Endothelial cell of umbilical vein (primary cell): ENCODE measurements at regions not wholly inside any gene's neighbourhood (a gene's known extent, or its start where the extent isn't known, plus 50 kb on each side); places are given as distances from the start of the nearest gene placed in this dataset.

Source experiments
- BruUV-seq: library from RNA; stranded (reverse); fragments of 400-500 nt; replicated peaks from 2 replicates; lab custom pipeline; 2021; lab: Mats Ljungman, UMichigan
- CTCF ChIA-PET: fragments of 300-600, 350-600 bp; sonication (Branson Sonifier 250); formaldehyde crosslinking; loops from one replicate; lab custom pipeline; 2021; ENCODE audit warnings: antibody characterized with exemption, inconsistent platforms; lab: Charles Lee
- POLR2A ChIA-PET: fragments of 300-600, 350-600 bp; sonication (Branson Sonifier 250); formaldehyde crosslinking; loops from one replicate; lab custom pipeline; 2021; ENCODE audit warnings: antibody characterized with exemption, inconsistent platforms; lab: Charles Lee
- DNase-seq: peaks from one replicate; pipeline ENCODE4 v3.0.0-alpha.2; 2011; ENCODE audit warnings: low read depth, low spot score
- FAIRE-seq: peaks from 2 replicates; lab custom pipeline; 2011; peaks lifted over from hg19 to GRCh38; lab: Jason Lieb, UNC
- H2AFZ ChIP-seq: 2 replicates; pipeline ENCODE4 v1.6.0; 2012; ENCODE audit warnings: low read depth, low read length, control low read depth, inconsistent platforms
- H3K27ac ChIP-seq: 2 replicates; pipeline ENCODE4 v1.5.1; 2011; ENCODE audit warnings: low read depth, mild to moderate bottlenecking, control low read depth, low read length, moderate library complexity; ENCODE audit not compliant: insufficient read depth
- H3K27me3 ChIP-seq, 2 experiments: 2 replicates each; pipeline versions ENCODE4 v1.6.0 to v1.6.1; 2011; ENCODE audit warnings: low read length in 2 of 2, mixed read lengths in 1 of 2; ENCODE audit not compliant: control insufficient read depth in 2 of 2, insufficient read depth in 2 of 2
- H3K36me3 ChIP-seq, 2 experiments: 2 replicates in 1 of 2; 3 replicates in 1 of 2; pipeline ENCODE4 v1.5.1; 2011; ENCODE audit warnings: low read length in 2 of 2, mild to moderate bottlenecking in 1 of 2, moderate library complexity in 1 of 2; ENCODE audit not compliant: control insufficient read depth in 2 of 2, insufficient read depth in 2 of 2; ENCODE audit errors: extremely low read depth in 1 of 2
- H3K4me1 ChIP-seq: 3 replicates; pipeline ENCODE4 v1.5.1; 2011; ENCODE audit warnings: mild to moderate bottlenecking, low read length; ENCODE audit not compliant: control insufficient read depth, insufficient read depth; ENCODE audit errors: extremely low read depth
- H3K4me2 ChIP-seq: 2 replicates; pipeline ENCODE4 v1.6.1; 2011; ENCODE audit warnings: low read length, control low read depth, mixed read lengths; ENCODE audit not compliant: insufficient read depth
- H3K4me3 ChIP-seq, 3 experiments: fragments of 200-600 bp in 1 of 3; sonication (generic), shearing (Covaris generic) in 1 of 3; replicated peaks in 1 of 3; 2 replicates each; pipeline ENCODE4 v1.5.1; 2011 to 2016; ENCODE audit warnings: control low read depth in 3 of 3, low read length in 3 of 3, mild to moderate bottlenecking in 2 of 3, inconsistent platforms in 1 of 3, low read depth in 1 of 3, moderate library complexity in 1 of 3; ENCODE audit not compliant: insufficient read depth in 1 of 3
- H3K79me2 ChIP-seq: 2 replicates; pipeline ENCODE4 v1.6.0; 2012; ENCODE audit warnings: low read length, inconsistent platforms; ENCODE audit not compliant: control insufficient read depth, insufficient read depth
- H3K9ac ChIP-seq: replicated peaks from 2 replicates; pipeline ENCODE3; 2011; ENCODE audit warnings: low read length, control low read depth; ENCODE audit not compliant: insufficient read depth; ENCODE audit errors: extremely low read depth
- H3K9me1 ChIP-seq: replicated peaks from 3 replicates; pipeline ENCODE4 v1.6.0; 2011; ENCODE audit warnings: mild to moderate bottlenecking, low read length; ENCODE audit not compliant: control insufficient read depth, insufficient read depth; ENCODE audit errors: extremely low read depth
- H3K9me3 ChIP-seq: replicated peaks from 2 replicates; pipeline ENCODE4 v1.5.1; 2012; ENCODE audit warnings: low read length, inconsistent platforms; ENCODE audit not compliant: control insufficient read depth, insufficient read depth
- H4K20me1 ChIP-seq: replicated peaks from 2 replicates; pipeline ENCODE3; 2011; ENCODE audit warnings: mild to moderate bottlenecking, low read length; ENCODE audit not compliant: control insufficient read depth, insufficient read depth; ENCODE audit errors: extremely low read depth
- CTCF ChIP-seq, 2 donors: IDR thresholded peaks; 1 replicate in 1 of 2; 2 replicates in 1 of 2; pipeline ENCODE4 v1.5.1; 2011; ENCODE audit warnings: low read length in 2 of 2, mild to moderate bottlenecking in 2 of 2, moderate library complexity in 2 of 2, control low read depth in 1 of 2, inconsistent platforms in 1 of 2, low read depth in 1 of 2; ENCODE audit not compliant: insufficient read depth in 1 of 2; ENCODE audit errors: extremely low read depth in 1 of 2
- EZH2 ChIP-seq: IDR thresholded peaks from 2 replicates; pipeline ENCODE4 v1.6.1; 2012; ENCODE audit warnings: borderline replicate concordance, low read depth, mild to moderate bottlenecking, moderate library complexity, low read length, inconsistent platforms; ENCODE audit not compliant: severe bottlenecking
- GATA2 ChIP-seq: IDR thresholded peaks from 2 replicates; pipeline ENCODE4 v1.7.0; 2011; ENCODE audit warnings: low read depth, mild to moderate bottlenecking, moderate library complexity, mixed read lengths, low read length; ENCODE audit not compliant: insufficient read length, insufficient read depth
- JUN ChIP-seq: IDR thresholded peaks from 2 replicates; pipeline ENCODE4 v1.6.1; 2011; ENCODE audit warnings: borderline replicate concordance, low read depth; ENCODE audit not compliant: insufficient read length, insufficient read depth
- MAX ChIP-seq: IDR thresholded peaks from 2 replicates; pipeline ENCODE4 v1.6.1; 2011; ENCODE audit not compliant: insufficient read depth, insufficient read length
- MYC ChIP-seq: IDR thresholded peaks from one replicate; pipeline ENCODE4 v1.6.1; 2011; ENCODE audit warnings: mild to moderate bottlenecking, low read depth, low read length
- POLR2A ChIP-seq: IDR thresholded peaks from 2 replicates; pipeline ENCODE4 v1.6.1; 2012; ENCODE audit warnings: low read depth, mild to moderate bottlenecking, control low read depth, low read length
- POLR2AphosphoS5 ChIP-seq: IDR thresholded peaks from 2 replicates; pipeline ENCODE4 v1.6.1; 2012; ENCODE audit warnings: low read depth, mild to moderate bottlenecking, control low read depth, low read length, moderate library complexity; ENCODE audit not compliant: insufficient read depth
- dilution Hi-C: fragments of 300-500 bp; cut with MboI; formaldehyde crosslinking; loops from one replicate; pipeline ENCODE4 v1.15.0; 2019; ENCODE audit warnings: low sequenced_read_pairs; ENCODE audit not compliant: extremely low pct_ligation_motif_present
- intact Hi-C: fragments of 100-400 bp; cut with micrococcal nuclease; formaldehyde crosslinking; loops from one replicate; pipeline ENCODE4 v1.10.0; 2022

- H3K79me2 ChIP-seq, result no peaks in the 10 kb centered on the region
- ChIA-PET CTCF (interaction anchor here (0.6 to 1.8 kb wide), 2 partner anchors 10 to 23 kb away, joined by 3 to 5 read pairs; no protein-coding TSS in a partner anchor), POLR2A (no interaction called here)
- no peak overlapping the region for H3K27ac ChIP-seq
- intact Hi-C loops (no loop called here), dilution Hi-C loops (no loop called here)
- H3K9me1 ChIP-seq, result no peaks in the 10 kb centered on the region
- H3K27me3 ChIP-seq, result no peaks in the 10 kb centered on the region
- no TSS peak for BruUV-seq
- no peaks in the 10 kb centered on the region for H3K9me3 ChIP-seq
- no peak overlapping the region for H3K9ac ChIP-seq
- no peak overlapping the region for H3K4me3 ChIP-seq
- no peaks in the 10 kb centered on the region for H3K36me3 ChIP-seq
- H2AFZ ChIP-seq, result no peak overlapping the region
- no peak for TF ChIP-seq GATA2
- no peak for TF ChIP-seq MAX
- TF ChIP-seq CTCF (IDR thresholded peaks at IDR 0.05; ENCODE audit: extremely low read depth in 1 of 2, insufficient read depth in 1 of 2, low read depth in 1 of 2, low read length in 2 of 2), result no peak
- no peak for TF ChIP-seq MYC
- DNase-seq (no peak), FAIRE-seq (no peak)
- no peaks in the 10 kb centered on the region for H4K20me1 ChIP-seq
- H3K4me2 ChIP-seq, result no peak overlapping the region
- H3K4me1 ChIP-seq, result peaks cover 2% of the 10 kb centered on the region
Observed at GRCh38 chr4:136690360-136690759, 841.9 kb downstream of the PCDH18 start.

- FAIRE-seq, result no peak
- no TSS peak for BruUV-seq
Observed at GRCh38 chr4:136687596-136687995, 844.7 kb downstream of the PCDH18 start.

More at GRCh38 chr4:136687596-136687995, 844.7 kb downstream of the PCDH18 start:
- DNase-seq, result no peak
- TF ChIP-seq POLR2A (no peak), CTCF (IDR thresholded peaks at IDR 0.05; ENCODE audit: extremely low read depth in 1 of 2, insufficient read depth in 1 of 2, low read depth in 1 of 2, low read length in 2 of 2) (no peak), JUN (no peak), EZH2 (no peak), POLR2AphosphoS5 (no peak)
- no peak overlapping the region for H3K27ac ChIP-seq
- H3K79me2 ChIP-seq, result no peaks in the 10 kb centered on the region
- H3K36me3 ChIP-seq, result no peaks in the 10 kb centered on the region
- H4K20me1 ChIP-seq, result no peaks in the 10 kb centered on the region
- no peaks in the 10 kb centered on the region for H3K9me3 ChIP-seq
- no peak overlapping the region for H2AFZ ChIP-seq
- no peaks in the 10 kb centered on the region for H3K9me1 ChIP-seq
- H3K27me3 ChIP-seq, result no peaks in the 10 kb centered on the region
- dilution Hi-C loops, result no loop called here
- H3K9ac ChIP-seq, result no peak overlapping the region
- H3K4me3 ChIP-seq, result no peak overlapping the region
- ChIA-PET CTCF (interaction anchor here (1.7 kb wide), 1 partner anchor 25 kb away, joined by 4 read pairs; no protein-coding TSS in a partner anchor), POLR2A (no interaction called here)
- no peak overlapping the region for H3K4me2 ChIP-seq
- intact Hi-C loops, result no loop called here
- peaks cover 2% of the 10 kb centered on the region for H3K4me1 ChIP-seq
